Peyer's patch (tissue), 4 donors: ENCODE measurements at regions not wholly inside any gene's neighbourhood (a gene's known extent, or its start where the extent isn't known, plus 50 kb on each side); places are given as distances from the start of the nearest gene placed in this dataset.

Experiments used
- CTCF ChIP-seq, 6 experiments: fragments of 450-650 bp in 4 of 6; fragments of 200-600 bp in 2 of 6; sonication (generic) in 1 of 6; IDR thresholded peaks; one replicate each; pipeline ENCODE4 v1.5.1; 2017 to 2019; ENCODE audit warnings: antibody characterized with exemption in 6 of 6, mild to moderate bottlenecking in 3 of 6, moderate library complexity in 1 of 6
- POLR2A ChIP-seq, 2 donors: fragments of 450-650 bp; IDR thresholded peaks; one replicate each; pipeline ENCODE4 v1.5.1; 2017; ENCODE audit warnings: antibody characterized with exemption in 2 of 2, mild to moderate bottlenecking in 2 of 2, moderate library complexity in 2 of 2

DNA sequence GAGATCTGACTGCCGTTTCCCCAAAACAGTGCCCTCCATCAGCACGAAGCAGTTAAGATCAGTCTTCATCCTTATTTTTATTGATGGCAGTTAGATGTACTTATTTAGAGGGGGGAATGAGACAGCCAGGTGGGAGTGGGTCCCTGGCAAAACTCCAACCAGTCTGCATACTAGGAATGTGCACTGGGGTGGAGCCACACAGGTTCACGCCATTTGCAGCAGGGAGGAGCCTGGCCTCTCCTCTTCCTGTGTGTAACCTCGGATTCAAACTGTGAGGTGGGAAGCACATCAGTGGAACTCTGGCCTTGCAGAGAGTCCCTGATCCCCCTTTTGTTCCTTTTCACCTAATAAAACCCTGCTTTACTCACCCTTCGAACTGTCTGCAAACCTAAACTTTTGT lies 987.7 kb upstream of the GRIA3 start:
- TF ChIP-seq POLR2A (IDR thresholded peaks at IDR 0.05) (no peak), CTCF (IDR thresholded peaks at IDR 0.05) (no peak)
